Heart right ventricle (tissue), 16 donors: ENCODE measurements at regions not wholly inside any gene's neighbourhood (a gene's known extent, or its start where the extent isn't known, plus 50 kb on each side); places are given as distances from the start of the nearest gene placed in this dataset.

Source experiments
- ATAC-seq, 8 donors: fragments of 200-7000 bp; cut with Tn5 transposase; one replicate each; pipeline ENCODE4 v1.9.1; 2020; ENCODE audit warnings: mild to moderate bottlenecking in 8 of 8, moderate library complexity in 8 of 8, moderate number of reproducible peaks in 1 of 8
- DNase-seq, 2 donors: peaks; one replicate each; pipeline ENCODE4 v3.0.0-alpha.2; 2020
- H3K27ac ChIP-seq, 10 donors: fragments of 200-600 bp; sonication (generic) in 2 of 10; one replicate each; pipeline versions ENCODE4 v1.5.0 to v1.8.0; 2020 to 2022; ENCODE audit warnings: mild to moderate bottlenecking in 3 of 10
- H3K27me3 ChIP-seq, 7 donors: fragments of 200-600 bp; one replicate each; pipeline ENCODE4 v1.8.0; 2021 to 2022; ENCODE audit warnings: mild to moderate bottlenecking in 2 of 7
- H3K36me3 ChIP-seq, 9 donors: fragments of 200-600 bp; sonication (generic) in 1 of 9; one replicate each; pipeline versions ENCODE4 v1.5.0 to v1.8.0; 2020 to 2022; ENCODE audit warnings: mild to moderate bottlenecking in 2 of 9
- H3K4me1 ChIP-seq, 9 donors: fragments of 200-600 bp; sonication (generic) in 1 of 9; one replicate each; pipeline versions ENCODE4 v1.5.0 to v1.8.0; 2020 to 2022; ENCODE audit warnings: mild to moderate bottlenecking in 4 of 9
- H3K4me3 ChIP-seq, 10 donors: fragments of 200-600 bp; sonication (generic) in 2 of 10; one replicate each; pipeline versions ENCODE4 v1.5.0 to v1.8.0; 2020 to 2022; ENCODE audit warnings: mild to moderate bottlenecking in 7 of 10, moderate library complexity in 2 of 10
- H3K9me3 ChIP-seq, 11 donors: fragments of 200-600 bp in 10 of 11; sonication (generic) in 2 of 11; one replicate each; pipeline versions ENCODE4 v1.5.0 to v1.8.0; 2013 to 2022; ENCODE audit warnings: mild to moderate bottlenecking in 2 of 11, control low read depth in 1 of 11, moderate library complexity in 1 of 11
- CTCF ChIP-seq, 9 donors: fragments of 200-600 bp; sonication (generic) in 2 of 9; IDR thresholded peaks; one replicate each; pipeline versions ENCODE4 v1.5.0 to v1.8.0; 2021 to 2022; ENCODE audit warnings: antibody characterized with exemption in 9 of 9, mild to moderate bottlenecking in 5 of 9, moderate library complexity in 1 of 9
- WGBS, 2 donors: extraction: QIAGEN DNeasy Blood & Tissue Kit; methylation state at CpG; one replicate each; pipeline ENCODE4 v1.1.7; 2013; ENCODE audit warnings: inconsistent platforms in 1 of 2; 5-methylcytosine and 5-hydroxymethylcytosine counted together
- intact Hi-C, 10 donors: fragments of 100-400 bp; cut with DNase I; formaldehyde crosslinking; loops; one replicate each; pipeline versions ENCODE4 v1.11.1 to v1.14.2; 2022
- donor health status: Arrhythmogenic right ventricular cardiomyopathy.
- donor health status: ischemic (EF 13 %, LVEDD 7.1; RV severe dilation, severe dysfunction).
- donor health status: healthy with polysubstance abuse.
- donor health status: DM: no; HTN: yes; CAD: no.
- donor health status: DM: no; HTN: no; CAD: no.
- donor health status: ischemic (EF 25% LVEDD 6.9; RV normal size, moderate dysfunction).
- donor health status: ischemic (EF 25% LVEDD 5.7; RV mildly dilated, moderate dysfunction).
- donor health status: healthy.
- donor health status: DM: yes; HTN: yes; CAD: no.
- donor health status: Ischemic cardiomyopathy.
- donor health status: ischemic (EF 35%, LVEDD 5.7; RV mildly dilated, moderate dysfunction).
- donor health status: nonischemic (EF 11% LVEDD 7.7; RV severe dilation, severe dysfunction).
- donor health status: DM: yes; HTN: yes; CAD: no.
- donor health status: PGD.
- donor health status: ischemic (EF 29% LVEDD 5.4; RV normal size, mild dysfunction).
- donor health status: nonischemic (EF 23%, LVEDD 6.1; RV moderate dilation, normal function).

GRCh38 chr13:111552891-111553655, 232.6 kb downstream of the TEX29 start:
- no peaks in the 10 kb centered on the region for H3K4me1 ChIP-seq
- TF ChIP-seq CTCF (IDR thresholded peaks at IDR 0.05) = no peak
- 87 to 88% methylated on average over 10 of the region's 10 CpGs for WGBS, 2 donors
- intact Hi-C loops = no loop called here
- ATAC-seq = no peak
- no peaks in the 10 kb centered on the region for H3K9me3 ChIP-seq
- H3K4me3 ChIP-seq = no peak overlapping the region
- H3K27me3 ChIP-seq = peaks cover 0 to 44% (median 30%) of the 10 kb centered on the region in 7 donors
- no peaks in the 10 kb centered on the region for H3K36me3 ChIP-seq
- no peak overlapping the region for H3K27ac ChIP-seq
- no peak for DNase-seq

GRCh38 chr13:111554539-111555267, 234.3 kb downstream of the TEX29 start:
- WGBS, 2 donors = 79 to 81% methylated on average over 16 of the region's 16 CpGs
- DNase-seq = no peak
- TF ChIP-seq CTCF (IDR thresholded peaks at IDR 0.05) = no peak
- Histone ChIP-seq H3K4me3 (no peak overlapping the region), H3K27me3 (peaks cover 0 to 53% (median 35%) of the 10 kb centered on the region in 7 donors), H3K4me1 (no peaks in the 10 kb centered on the region), H3K9me3 (no peaks in the 10 kb centered on the region), H3K36me3 (no peaks in the 10 kb centered on the region), H3K27ac (no peak overlapping the region)
- no peak for ATAC-seq
- intact Hi-C loops = no loop called here

- peaks cover 0 to 60% (median 40%) of the 10 kb centered on the region in 7 donors for H3K27me3 ChIP-seq
- no peaks in the 10 kb centered on the region for H3K9me3 ChIP-seq
- H3K4me1 ChIP-seq = no peaks in the 10 kb centered on the region
- no peaks in the 10 kb centered on the region for H3K36me3 ChIP-seq
- H3K4me3 ChIP-seq = no peak overlapping the region
- H3K27ac ChIP-seq = no peak overlapping the region
- 74 to 77% methylated on average over 10 of the region's 10 CpGs for WGBS, 2 donors
- ATAC-seq = no peak
- intact Hi-C loops = no loop called here
- DNase-seq = no peak
- TF ChIP-seq CTCF (IDR thresholded peaks at IDR 0.05) = no peak
These were observed 234.9 kb downstream of the TEX29 start for GRCh38 chr13:111555268-111555808.

GRCh38 chr13:111555903-111556302, 235.5 kb downstream of the TEX29 start:
- Histone ChIP-seq H3K9me3 (no peaks in the 10 kb centered on the region), H3K4me1 (no peaks in the 10 kb centered on the region), H3K4me3 (no peak overlapping the region), H3K27ac (no peak overlapping the region), H3K36me3 (no peaks in the 10 kb centered on the region), H3K27me3 (peaks cover 0 to 65% (median 43%) of the 10 kb centered on the region in 7 donors)
- no peak for TF ChIP-seq CTCF (IDR thresholded peaks at IDR 0.05)
- WGBS, 2 donors = 85 to 90% methylated on average over 9 of the region's 9 CpGs
- intact Hi-C loops = no loop called here
- no peak for ATAC-seq
- DNase-seq = no peak
